ENCODE measurements at regions not wholly inside any gene's neighbourhood (a gene's known extent, or its start where the extent isn't known, plus 50 kb on each side); places are given as distances from the start of the nearest gene placed in this dataset.

DNA sequence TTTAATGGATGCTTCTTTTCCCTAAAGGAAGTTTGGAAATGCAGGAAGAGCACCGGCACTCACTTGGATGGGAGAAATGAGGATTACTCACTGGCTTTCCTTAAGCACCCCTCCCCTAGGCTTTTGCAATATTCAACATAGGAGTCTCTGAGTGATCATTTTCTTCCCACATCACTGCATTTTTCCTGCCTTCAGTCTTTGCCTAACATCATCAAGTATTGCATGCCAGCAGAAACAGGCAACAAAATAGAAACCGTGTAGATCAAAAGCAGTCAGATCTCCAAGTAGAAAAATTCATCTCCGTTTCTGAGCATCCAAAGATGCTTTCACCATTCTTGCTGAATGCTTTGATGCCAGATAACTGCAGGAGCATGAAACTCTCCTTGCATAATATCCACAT, 119.9 kb downstream of the ADCYAP1R1 start:
- DNase-seq = no peak

DNA sequence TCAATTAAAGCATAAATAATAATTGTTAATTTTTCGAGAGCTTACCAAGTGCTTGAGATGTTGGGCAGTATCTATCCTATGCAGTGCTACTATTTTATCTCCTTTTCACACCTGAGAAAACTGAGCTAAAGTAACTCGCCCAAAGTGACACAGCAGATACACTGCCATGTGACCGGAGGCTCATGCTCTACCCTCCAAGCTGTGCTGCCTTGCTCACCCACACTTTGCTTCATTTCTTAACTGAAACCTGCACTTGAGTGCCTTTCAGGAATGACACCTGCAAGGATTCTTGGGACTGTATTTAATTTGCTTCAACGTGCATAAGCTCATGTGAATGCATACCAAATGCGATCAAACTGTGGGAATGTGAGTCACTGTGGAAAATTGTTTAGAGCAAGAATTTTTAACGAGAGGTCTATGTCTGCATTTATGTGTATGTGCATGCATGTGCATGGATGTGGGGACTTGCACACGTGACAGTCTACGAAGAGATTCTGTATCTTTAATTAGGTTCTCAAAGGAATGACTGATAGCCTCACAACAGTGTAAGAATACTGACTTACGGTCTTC, 119.2 kb downstream of the ADCYAP1R1 start:
- DNase-seq = no peak

Measured in tongue (tissue), 1 donor.